Tibial nerve (tissue), 4 donors: ENCODE measurements at regions not wholly inside any gene's neighbourhood (a gene's known extent, or its start where the extent isn't known, plus 50 kb on each side); places are given as distances from the start of the nearest gene placed in this dataset.

ENCODE experiments used
- DNase-seq, 2 donors: peaks; one replicate each; pipeline ENCODE4 v3.0.0-alpha.2; 2019; ENCODE audit warnings: low spot score in 2 of 2
- H3K27ac ChIP-seq, 4 donors: fragments of 200-600 bp; sonication (generic) in 3 of 4; one replicate each; pipeline ENCODE4 v1.5.1; 2017 to 2019; ENCODE audit warnings: mild to moderate bottlenecking in 1 of 4
- H3K27me3 ChIP-seq, 2 donors: fragments of 200-600 bp; sonication (generic) in 1 of 2; one replicate each; pipeline versions ENCODE4 v1.5.1 to v1.6.0; 2017 to 2019
- H3K36me3 ChIP-seq, 3 donors: fragments of 200-600 bp; sonication (generic); one replicate each; pipeline ENCODE4 v1.5.1; 2018 to 2019
- H3K4me1 ChIP-seq, 4 donors: fragments of 200-600 bp; sonication (generic) in 3 of 4; one replicate each; pipeline ENCODE4 v1.5.1; 2017 to 2019
- H3K4me3 ChIP-seq, 4 donors: fragments of 200-600 bp; sonication (generic) in 3 of 4; one replicate each; pipeline ENCODE4 v1.5.1; 2017 to 2019; ENCODE audit warnings: mild to moderate bottlenecking in 1 of 4, moderate library complexity in 1 of 4
- H3K9me3 ChIP-seq, 4 donors: fragments of 200-600 bp; sonication (generic) in 3 of 4; one replicate each; pipeline ENCODE4 v1.5.1; 2017 to 2019
- CTCF ChIP-seq, 5 experiments: fragments of 200-600 bp in 3 of 5; fragments of 450-650 bp in 2 of 5; sonication (generic) in 3 of 5; IDR thresholded peaks; one replicate each; pipeline ENCODE4 v1.5.1; 2016 to 2019; ENCODE audit warnings: antibody characterized with exemption in 5 of 5, mild to moderate bottlenecking in 3 of 5, moderate library complexity in 2 of 5
- EP300 ChIP-seq, 2 donors: sonication (generic); formaldehyde crosslinking; IDR thresholded peaks; one replicate each; pipeline ENCODE4 v1.6.1; 2017; ENCODE audit warnings: antibody characterized with exemption in 2 of 2, mild to moderate bottlenecking in 1 of 2
- POLR2A ChIP-seq, 2 donors: fragments of 450-650 bp; IDR thresholded peaks; one replicate each; pipeline ENCODE4 v1.6.1; 2017; ENCODE audit warnings: antibody characterized with exemption in 2 of 2, mild to moderate bottlenecking in 2 of 2, moderate library complexity in 2 of 2
- WGBS, 2 donors: methylation state at CpG; one replicate each; pipeline ENCODE4 v1.1.5; 2018; 5-methylcytosine and 5-hydroxymethylcytosine counted together

GRCh38 chr14:28406196-28406595, 360.4 kb upstream of the FOXG1 start:
- Histone ChIP-seq H3K9me3 (no peaks in the 10 kb centered on the region), H3K4me3 (no peak overlapping the region), H3K4me1 (no peaks in the 10 kb centered on the region), H3K27ac (no peak overlapping the region), H3K36me3 (no peaks in the 10 kb centered on the region), H3K27me3 (no peaks in the 10 kb centered on the region)
- 36 to 59% methylated on average over 2 of the region's 2 CpGs for WGBS, 2 donors
- no peak for DNase-seq
- no peak for TF ChIP-seq POLR2A (IDR thresholded peaks at IDR 0.05)

GRCh38 chr14:28407031-28407825, 359.4 kb upstream of the FOXG1 start:
- no peak for DNase-seq
- Histone ChIP-seq H3K36me3 (no peaks in the 10 kb centered on the region), H3K27ac (no peak overlapping the region), H3K9me3 (peaks cover 0 to 4% (median 0%) of the 10 kb centered on the region in 4 donors), H3K4me3 (no peak overlapping the region), H3K4me1 (no peaks in the 10 kb centered on the region), H3K27me3 (no peaks in the 10 kb centered on the region)
- 27 to 41% methylated on average over 3 of the region's 3 CpGs for WGBS, 2 donors
- TF ChIP-seq EP300 (IDR thresholded peaks at IDR 0.05) (no peak), POLR2A (IDR thresholded peaks at IDR 0.05) (no peak), CTCF (IDR thresholded peaks at IDR 0.05) (no peak)

GRCh38 chr14:28407996-28408395, 358.6 kb upstream of the FOXG1 start:
- DNase-seq = no peak
- 44 to 51% methylated on average over 3 of the region's 3 CpGs for WGBS, 2 donors
- H3K4me3 ChIP-seq = no peak overlapping the region
- peaks cover 0 to 5% (median 0%) of the 10 kb centered on the region in 4 donors for H3K9me3 ChIP-seq
- H3K36me3 ChIP-seq = no peaks in the 10 kb centered on the region
- no peaks in the 10 kb centered on the region for H3K4me1 ChIP-seq
- H3K27ac ChIP-seq = no peak overlapping the region
- H3K27me3 ChIP-seq = no peaks in the 10 kb centered on the region
- TF ChIP-seq EP300 (IDR thresholded peaks at IDR 0.05) = no peak
- no peak for TF ChIP-seq CTCF (IDR thresholded peaks at IDR 0.05)
- no peak for TF ChIP-seq POLR2A (IDR thresholded peaks at IDR 0.05)

- Histone ChIP-seq H3K27me3 (no peaks in the 10 kb centered on the region), H3K27ac (no peak overlapping the region), H3K36me3 (no peaks in the 10 kb centered on the region), H3K4me1 (no peaks in the 10 kb centered on the region), H3K4me3 (no peak overlapping the region), H3K9me3 (peaks cover 0 to 7% (median 0%) of the 10 kb centered on the region in 4 donors)
- DNase-seq = no peak
- WGBS, 2 donors = 71 to 89% methylated on average over 3 of the region's 3 CpGs
- TF ChIP-seq POLR2A (IDR thresholded peaks at IDR 0.05) (no peak), CTCF (IDR thresholded peaks at IDR 0.05) (no peak), EP300 (IDR thresholded peaks at IDR 0.05) (no peak)
These were observed 354.5 kb upstream of the FOXG1 start for GRCh38 chr14:28412077-28412476.

- H3K4me1 ChIP-seq = no peaks in the 10 kb centered on the region
- H3K4me3 ChIP-seq = no peak overlapping the region
- no peaks in the 10 kb centered on the region for H3K36me3 ChIP-seq
- no peak overlapping the region for H3K27ac ChIP-seq
- no peaks in the 10 kb centered on the region for H3K27me3 ChIP-seq
- TF ChIP-seq EP300 (IDR thresholded peaks at IDR 0.05) = no peak
- no peak for TF ChIP-seq CTCF (IDR thresholded peaks at IDR 0.05)
- TF ChIP-seq POLR2A (IDR thresholded peaks at IDR 0.05) = no peak
- peaks cover 0 to 4% (median 0%) of the 10 kb centered on the region in 4 donors for H3K9me3 ChIP-seq
- no peak for DNase-seq
These were observed 339.6 kb upstream of the FOXG1 start for GRCh38 chr14:28426960-28427359.
